RWPE1 (cell line): ENCODE measurements at regions not wholly inside any gene's neighbourhood (a gene's known extent, or its start where the extent isn't known, plus 50 kb on each side); places are given as distances from the start of the nearest gene placed in this dataset.

ENCODE experiments used
- CTCF ChIA-PET: fragments of 350-600 bp; sonication (Branson Sonifier 250); formaldehyde crosslinking; extraction: SDS; loops from one replicate; lab custom pipeline; 2021; lab: Yijun Ruan, JAX
- POLR2A ChIA-PET: fragments of 400-600 bp; formaldehyde crosslinking; extraction: SDS; loops from one replicate; lab custom pipeline; 2020; ENCODE audit warnings: antibody characterized with exemption; ENCODE audit not compliant: low non-redundant PET; lab: Yijun Ruan, JAX
- DNase-seq: peaks from one replicate; pipeline ENCODE4 v3.0.0; 2012; ENCODE audit warnings: low spot score
- H3K27ac ChIP-seq: fragments of 450-650 bp; 2 replicates; pipeline ENCODE4 v1.5.1; 2017
- TF ChIP-seq, protein P1 (sequence below): fragments of 450-650 bp; conservative IDR thresholded peaks from 2 replicates; pipeline ENCODE4 v1.5.1; 2017; ENCODE audit warnings: low read depth, mild to moderate bottlenecking

DNA sequence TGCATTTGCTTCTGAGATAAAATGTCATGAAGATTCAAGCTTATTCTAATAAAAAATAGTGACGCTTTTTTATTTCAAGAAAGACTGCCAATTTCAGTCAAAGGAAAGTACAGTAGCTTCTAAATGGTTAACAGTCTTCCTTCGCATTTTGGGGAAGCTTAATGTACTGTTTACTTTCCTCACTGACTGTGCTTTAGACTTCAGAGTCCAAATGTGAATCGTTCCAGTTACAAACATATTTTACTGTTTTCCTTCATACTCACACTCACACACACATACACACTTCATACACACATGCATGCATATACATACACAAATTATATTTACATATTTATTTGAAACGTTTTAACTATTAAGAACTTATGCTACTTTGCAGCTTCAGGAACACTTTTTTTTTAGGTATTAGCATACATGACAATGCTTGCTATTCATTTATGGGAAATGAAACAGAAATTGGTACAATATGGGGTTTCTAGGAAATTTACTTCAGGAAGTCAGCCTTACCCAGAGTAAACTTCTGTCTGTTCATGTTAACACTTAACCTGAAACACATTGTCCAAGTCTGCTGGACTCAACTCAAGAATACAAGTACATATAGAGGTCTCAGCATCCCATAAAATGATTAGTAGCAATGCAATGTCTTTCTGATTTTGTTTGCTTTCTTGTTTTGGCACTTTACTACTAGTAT, 145.4 kb downstream of the RPS12 start:
- CTCF ChIA-PET, result no interaction called here
- no peak overlapping the region for H3K27ac ChIP-seq
- POLR2A ChIA-PET, result no interaction called here
- TF ChIP-seq, protein P1, sequence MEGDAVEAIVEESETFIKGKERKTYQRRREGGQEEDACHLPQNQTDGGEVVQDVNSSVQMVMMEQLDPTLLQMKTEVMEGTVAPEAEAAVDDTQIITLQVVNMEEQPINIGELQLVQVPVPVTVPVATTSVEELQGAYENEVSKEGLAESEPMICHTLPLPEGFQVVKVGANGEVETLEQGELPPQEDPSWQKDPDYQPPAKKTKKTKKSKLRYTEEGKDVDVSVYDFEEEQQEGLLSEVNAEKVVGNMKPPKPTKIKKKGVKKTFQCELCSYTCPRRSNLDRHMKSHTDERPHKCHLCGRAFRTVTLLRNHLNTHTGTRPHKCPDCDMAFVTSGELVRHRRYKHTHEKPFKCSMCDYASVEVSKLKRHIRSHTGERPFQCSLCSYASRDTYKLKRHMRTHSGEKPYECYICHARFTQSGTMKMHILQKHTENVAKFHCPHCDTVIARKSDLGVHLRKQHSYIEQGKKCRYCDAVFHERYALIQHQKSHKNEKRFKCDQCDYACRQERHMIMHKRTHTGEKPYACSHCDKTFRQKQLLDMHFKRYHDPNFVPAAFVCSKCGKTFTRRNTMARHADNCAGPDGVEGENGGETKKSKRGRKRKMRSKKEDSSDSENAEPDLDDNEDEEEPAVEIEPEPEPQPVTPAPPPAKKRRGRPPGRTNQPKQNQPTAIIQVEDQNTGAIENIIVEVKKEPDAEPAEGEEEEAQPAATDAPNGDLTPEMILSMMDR, result no peak
- DNase-seq, result no peak

DNA sequence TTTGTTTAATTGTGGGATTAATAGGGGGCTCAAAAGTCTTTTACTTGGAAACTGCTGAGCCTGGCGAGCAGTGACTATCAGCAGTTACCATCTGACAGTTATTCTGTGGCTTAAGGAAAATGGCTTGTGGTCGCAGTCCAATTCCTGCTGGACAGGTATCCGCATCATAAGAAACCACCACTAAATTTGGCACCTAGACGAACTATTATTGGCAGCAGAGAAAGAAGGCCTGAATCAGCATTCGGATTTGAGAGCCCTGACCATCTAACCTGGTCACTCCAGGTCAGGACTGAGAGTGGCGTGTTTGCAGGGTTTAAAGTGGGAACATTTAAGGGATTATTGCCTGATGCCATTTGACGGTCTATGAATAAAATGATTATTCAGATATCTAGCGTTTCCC, 146.4 kb downstream of the RPS12 start:
- ChIA-PET POLR2A (no interaction called here), CTCF (no interaction called here)
- DNase-seq, result peak; percentile 8
- TF ChIP-seq, protein P1, result no peak
- H3K27ac ChIP-seq, result no peak overlapping the region

DNA sequence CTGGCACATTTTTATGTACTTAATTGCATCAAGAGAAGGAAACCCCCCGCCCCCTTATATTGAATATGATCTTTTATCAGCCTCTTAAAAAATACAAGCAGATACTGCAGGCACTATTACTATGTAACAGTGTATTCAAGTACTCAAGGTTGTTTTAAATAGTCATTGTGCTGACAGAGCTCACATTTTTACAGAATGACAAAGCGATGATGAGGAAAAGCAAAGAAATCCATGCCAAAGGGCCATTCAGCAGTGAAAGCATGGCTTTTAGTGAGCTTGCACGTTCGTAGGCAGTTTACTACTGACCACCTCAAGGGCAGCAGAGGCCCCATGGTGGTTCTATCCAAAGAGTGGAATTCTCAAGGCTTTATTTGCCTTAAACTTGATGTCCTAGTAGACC, 146.8 kb downstream of the RPS12 start:
- ChIA-PET POLR2A (no interaction called here), CTCF (no interaction called here)
- TF ChIP-seq, protein P1, result no peak
- H3K27ac ChIP-seq, result no peak overlapping the region
- peak; percentile 2 for DNase-seq

DNA sequence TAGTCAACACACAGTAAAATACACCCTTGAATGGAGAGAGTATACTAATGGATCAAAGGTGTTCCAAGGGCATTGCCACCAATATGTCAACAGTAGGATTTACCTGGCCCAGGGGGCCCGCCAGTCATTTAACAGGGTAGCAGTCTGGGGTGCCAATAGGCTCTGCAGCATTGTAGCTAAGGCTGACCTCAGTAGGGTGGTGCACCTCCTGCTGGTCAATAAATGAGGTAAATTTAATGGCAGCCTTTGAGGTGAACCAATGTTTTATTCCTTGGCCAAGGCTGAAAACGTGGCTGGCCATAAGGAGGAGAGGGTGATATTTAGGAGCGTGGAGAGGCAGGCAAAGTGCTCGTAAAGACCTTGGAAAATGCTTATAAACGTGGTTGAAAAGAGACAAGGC, 147.2 kb downstream of the RPS12 start:
- H3K27ac ChIP-seq, result no peak overlapping the region
- POLR2A ChIA-PET, result no interaction called here
- CTCF ChIA-PET, result interaction anchor here (0.6 to 0.8 kb wide), 3 partner anchors 15 to 139 kb away, joined by 3 read pairs; no protein-coding TSS in a partner anchor
- TF ChIP-seq, protein P1, result no peak
- DNase-seq, result no peak

DNA sequence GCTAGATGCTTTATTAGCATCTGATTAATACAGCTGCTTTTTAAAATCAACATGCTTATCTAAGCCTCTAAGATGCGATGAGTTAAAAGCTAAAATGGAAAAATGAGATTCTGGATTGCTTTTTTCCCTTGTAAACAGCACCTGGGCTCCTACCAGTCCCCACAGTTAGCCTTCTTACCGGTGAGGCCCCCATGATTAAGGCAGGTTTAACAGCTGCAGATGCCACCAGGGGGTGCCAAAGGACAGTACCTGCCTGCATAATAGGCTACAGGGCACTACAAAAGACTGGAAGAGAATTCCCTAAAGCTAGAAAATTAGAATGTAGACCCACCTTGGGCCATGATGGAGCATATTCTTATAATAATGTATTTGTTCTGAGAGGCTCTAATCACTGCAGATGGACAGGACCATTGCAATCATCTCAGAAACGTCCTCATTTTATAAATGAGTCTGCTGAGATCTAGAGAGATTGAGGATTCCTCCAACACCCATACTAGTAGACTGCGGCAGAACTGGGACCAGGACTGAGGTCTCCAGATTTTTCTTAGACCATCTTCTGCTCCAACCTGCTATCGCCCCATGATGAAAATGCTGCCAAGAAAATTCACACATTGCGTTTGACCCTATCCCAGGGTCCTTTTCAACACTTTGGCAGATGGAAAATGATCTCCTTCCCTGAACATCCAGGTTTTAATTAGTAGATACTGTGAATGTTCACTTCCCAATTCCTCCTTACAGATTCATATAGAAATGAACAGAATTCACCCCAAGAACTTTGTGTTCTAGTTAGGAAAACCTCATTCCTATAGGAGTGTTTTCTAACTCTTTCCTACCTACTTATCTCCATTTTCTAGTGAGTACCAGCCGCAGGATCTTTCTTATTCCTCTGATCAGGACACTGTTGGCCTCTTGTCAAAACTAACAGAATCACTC, 148.8 kb downstream of the RPS12 start:
- CTCF ChIA-PET, result interaction anchor here (0.5 to 1.2 kb wide), 18 partner anchors 12 to 1074 kb away, joined by 3 to 8 read pairs (median 3); no protein-coding TSS in a partner anchor
- DNase-seq, result peak; percentile 73
- H3K27ac ChIP-seq, result no peak overlapping the region
- TF ChIP-seq, protein P1, result peak; percentile 76
- POLR2A ChIA-PET, result no interaction called here

DNA sequence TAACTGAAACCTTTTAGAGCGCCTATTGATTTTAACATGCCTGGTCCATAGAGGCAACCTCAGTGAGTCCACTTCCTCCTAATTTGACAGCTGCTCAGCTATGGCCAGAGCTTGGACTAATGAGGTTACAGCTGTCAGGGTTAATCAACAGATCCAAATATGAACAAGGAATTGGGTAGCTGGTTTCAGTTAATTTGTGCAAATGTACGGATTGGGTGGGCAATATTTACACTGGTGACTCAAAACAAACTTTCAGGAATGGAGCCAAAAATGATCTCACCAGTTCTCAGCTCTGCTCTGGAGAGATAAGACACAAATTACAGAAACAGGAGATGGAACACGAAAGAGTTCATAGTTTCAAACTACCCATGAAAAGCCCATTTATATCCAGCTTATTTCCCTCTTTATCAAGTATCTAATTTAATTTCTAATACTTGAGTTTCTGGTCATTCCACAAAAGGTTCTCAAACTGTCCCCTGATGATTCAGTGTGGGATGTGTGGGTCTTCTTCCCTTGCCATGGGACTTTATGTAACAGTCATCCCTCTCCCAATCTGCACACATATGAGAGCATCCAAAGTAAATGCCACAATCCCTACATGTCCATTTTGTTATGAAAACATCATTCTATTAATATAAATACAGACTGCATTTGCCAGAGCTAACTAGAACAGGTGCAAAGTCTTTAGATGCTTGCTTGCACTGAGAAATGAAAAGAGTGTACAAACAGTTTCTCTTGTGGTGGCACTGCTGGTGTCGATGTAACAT, 149.9 kb downstream of the RPS12 start:
- ChIA-PET POLR2A (no interaction called here), CTCF (interaction anchor here (0.6 to 0.7 kb wide), 3 partner anchors 93 to 407 kb away, joined by 3 read pairs; no protein-coding TSS in a partner anchor)
- no peak overlapping the region for H3K27ac ChIP-seq
- TF ChIP-seq, protein P1, result no peak
- DNase-seq, result no peak
